ENCODE measurements at regions not wholly inside any gene's neighbourhood (a gene's known extent, or its start where the extent isn't known, plus 50 kb on each side); places are given as distances from the start of the nearest gene placed in this dataset.
"Not testable (repeated sequence)": the region's sequence is repeated elsewhere in the genome, so short reads cannot be mapped to it uniquely, and the experiment has no call there.

DNA sequence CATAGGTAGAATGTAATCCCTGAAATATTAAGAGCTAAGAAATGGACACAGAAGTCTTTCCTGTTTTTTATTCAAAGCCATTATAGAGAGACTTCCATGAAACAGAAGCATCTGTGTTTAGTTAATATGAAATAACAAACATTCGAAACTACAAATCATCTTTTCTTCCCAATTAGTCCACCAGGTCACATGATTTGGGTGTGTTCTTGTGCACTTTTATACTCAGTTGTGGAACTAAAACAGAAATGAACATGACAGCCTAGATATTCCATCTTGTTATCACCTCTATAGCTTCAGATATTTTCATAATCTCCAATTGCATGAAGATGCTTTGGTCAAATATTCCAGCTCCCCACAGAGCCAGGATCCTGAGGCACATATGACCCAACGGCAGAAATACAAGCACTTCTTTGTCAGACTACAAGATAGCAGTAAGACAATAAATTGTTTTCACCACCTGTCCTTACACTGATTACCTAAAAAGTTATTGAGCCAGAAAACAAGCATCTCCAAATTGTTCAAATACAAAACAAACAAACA, 116.8 kb upstream of the BEND6 start:
- DNase-seq: no peak

- no peak for DNase-seq
Measured at GRCh38 chr6:56837322-56837894, 117.5 kb upstream of the BEND6 start.

- no peak for DNase-seq
Measured at GRCh38 chr6:56835612-56836011, 119.3 kb upstream of the BEND6 start.

DNA sequence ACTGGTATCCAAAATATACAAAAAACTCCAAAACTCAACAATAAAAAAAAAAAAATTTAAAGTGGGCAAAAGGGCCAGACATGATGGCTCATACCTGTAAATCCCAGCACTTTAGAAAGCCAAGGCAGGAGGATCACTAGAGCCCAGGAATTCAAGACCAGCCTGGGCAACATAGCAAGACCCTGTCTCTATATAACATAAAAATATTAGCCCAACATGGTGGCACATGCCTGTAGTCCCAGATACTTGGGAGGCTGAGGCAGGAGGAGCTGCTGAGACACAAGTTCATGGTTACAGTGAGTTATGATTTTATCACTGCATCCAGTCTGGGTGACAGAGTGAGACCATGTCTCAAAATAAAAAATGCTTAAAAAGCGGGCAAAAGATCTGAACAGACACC, 121.0 kb upstream of the BEND6 start:
- no peak for DNase-seq

DNA sequence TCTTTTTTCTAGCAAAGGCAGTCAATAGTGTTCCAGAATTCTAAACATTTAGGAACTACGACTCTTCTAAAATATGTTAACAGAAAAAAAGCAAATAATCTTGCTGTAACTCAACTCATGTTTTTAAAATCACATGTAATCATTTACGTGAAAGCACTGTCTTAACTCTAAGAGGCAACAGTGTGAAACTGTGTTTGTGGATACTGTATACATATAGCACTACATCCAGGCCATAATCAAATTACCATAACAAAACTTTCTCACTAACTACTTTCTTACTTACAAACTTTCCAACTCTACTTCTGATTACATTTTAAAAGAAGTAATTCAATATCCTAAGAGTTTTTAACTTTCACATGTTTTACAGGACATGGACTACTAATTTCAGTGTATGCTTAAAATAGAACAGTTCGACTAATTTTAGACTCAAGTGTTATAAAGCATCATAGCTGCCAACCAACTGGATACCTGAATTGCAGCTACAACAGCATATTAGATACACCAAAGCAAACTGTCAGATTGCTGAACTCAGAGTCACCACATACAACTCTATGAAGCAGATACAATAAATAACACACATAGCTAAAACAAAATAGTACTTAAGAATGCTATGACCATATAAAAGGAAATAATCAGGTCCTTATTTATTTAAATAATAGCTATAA, 121.6 kb upstream of the BEND6 start:
- no peak for DNase-seq

DNA sequence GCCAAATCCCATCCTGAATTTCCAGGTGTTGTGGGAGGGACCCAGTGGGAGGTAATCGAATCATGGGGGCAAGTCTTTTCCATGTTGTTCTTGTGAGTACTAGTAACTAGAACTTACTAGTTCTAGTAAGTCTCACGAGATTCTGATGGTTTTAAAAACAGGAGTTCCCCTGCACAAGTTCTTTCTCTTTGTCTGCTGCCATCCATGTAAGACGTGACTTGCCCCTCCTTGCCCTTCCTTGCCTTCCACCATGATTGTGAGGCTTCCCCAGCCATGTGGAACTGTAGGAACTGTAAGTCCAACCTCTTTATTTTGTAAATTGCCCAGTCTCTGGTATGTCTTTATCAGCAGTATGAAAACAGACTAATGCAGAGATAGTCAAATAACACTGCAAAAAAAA, 122.7 kb upstream of the BEND6 start:
- no peak for DNase-seq

DNA sequence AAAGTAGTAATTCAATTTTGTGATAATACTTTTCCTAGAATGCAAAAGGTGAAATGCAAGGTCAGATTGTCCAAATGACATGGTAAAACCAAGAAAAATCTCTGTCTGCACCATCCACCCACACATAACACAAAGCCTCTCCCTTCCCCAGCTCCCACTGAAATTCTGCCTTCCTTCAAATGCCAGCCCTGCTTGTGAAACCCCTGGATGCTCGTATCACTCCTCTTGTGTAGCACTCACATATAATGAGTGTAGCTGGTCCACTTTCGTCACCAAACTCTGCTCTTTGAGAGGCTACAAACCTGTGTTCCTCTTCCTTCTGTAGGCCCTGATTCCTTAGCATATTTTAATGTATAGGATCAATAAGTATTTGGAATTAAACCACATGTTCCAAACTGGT, 123.6 kb upstream of the BEND6 start:
- no peak for DNase-seq

DNA sequence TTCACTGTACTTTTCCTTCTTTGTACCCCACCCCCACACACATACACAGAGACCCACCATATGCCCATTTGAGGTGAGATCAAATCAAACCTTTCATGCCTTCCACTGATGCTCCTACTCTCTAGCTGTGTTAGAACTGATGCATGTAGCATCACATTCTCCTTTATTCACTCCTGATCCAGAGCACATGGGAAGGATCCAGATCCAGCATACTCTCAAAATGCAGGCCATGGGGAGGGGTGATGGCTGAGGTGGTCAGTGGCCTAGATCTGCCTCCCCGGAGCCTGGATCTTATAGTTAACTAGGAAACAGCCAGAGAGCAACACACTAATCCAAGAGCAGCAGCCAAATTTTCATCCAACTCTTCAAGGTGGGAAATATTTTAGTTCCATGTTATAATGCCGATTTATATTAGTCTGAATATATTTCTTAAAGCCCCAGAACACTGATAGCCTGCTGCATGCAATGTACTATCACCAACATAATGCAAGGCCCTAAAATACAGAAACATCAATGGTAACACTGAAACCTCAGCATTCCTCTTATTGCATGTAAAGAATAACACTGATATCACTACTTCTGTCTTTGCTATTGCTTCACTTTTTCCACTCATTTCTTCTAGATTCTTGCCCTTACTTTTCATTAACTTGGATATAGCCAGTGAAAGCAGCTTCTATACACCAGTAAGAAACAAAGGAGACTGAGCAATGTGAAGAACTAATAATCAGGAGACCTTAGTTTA, 126.8 kb upstream of the BEND6 start:
- DNase-seq: no peak

DNA sequence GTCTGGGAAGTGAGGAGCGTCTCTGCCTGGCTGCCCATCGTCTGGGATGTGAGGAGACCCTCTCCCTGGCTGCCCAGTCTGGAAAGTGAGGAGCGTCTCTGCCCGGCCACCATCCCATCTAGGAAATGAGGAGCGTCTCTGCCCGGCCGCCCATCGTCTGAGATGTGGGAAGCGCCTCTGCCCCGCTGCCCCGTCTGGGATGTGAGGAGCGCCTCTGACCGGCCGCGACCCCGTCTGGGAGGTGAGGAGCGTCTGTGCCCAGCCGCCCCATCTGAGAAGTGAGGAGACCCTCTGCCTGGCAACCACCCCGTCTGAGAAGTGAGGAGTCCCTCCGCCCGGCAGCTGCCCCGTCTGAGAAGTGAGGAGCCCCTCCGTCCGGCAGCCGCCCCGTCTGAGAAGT, 130.5 kb upstream of the BEND6 start:
- not testable (repeated sequence) for DNase-seq

DNA sequence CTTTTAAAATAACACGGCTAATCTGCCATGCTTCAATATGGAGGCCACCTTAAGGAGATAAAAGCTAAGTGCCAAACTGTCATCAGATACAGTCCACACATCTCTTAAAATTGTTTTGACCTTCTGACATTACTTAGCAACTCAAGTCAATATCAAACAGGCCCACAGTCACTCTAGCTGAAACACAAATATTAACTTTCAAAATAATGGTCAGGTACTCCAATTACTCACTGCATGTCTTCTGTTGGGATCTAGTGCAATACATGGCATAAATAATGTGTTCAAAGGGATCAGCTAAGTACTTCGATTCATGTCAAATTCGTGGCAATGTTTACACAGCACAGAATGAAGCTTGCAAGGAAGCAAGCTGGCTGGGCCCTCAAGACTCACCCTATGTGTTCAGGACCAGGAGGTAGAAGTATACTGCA, 133.9 kb upstream of the BEND6 start:
- DNase-seq: no peak

DNA sequence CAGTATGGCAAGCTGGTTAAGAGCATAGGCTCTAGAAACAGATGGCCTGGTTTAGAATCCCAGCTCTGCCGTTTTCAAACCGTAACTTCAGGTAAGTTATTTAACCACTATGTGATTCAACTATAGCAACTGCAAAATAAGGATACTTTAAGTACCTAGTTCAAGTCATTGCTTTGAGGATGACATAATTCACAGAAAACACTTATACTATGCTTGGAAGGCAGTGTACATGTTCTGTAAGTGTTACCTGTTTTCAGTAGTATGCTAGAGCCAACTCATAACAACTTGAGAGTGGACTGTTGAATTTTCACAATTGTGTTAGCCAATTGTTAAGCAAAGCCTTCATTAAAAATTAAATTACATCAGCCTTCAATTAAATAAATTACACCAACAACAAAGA, 134.8 kb upstream of the BEND6 start:
- no peak for DNase-seq

GRCh38 chr6:56819604-56820003, 135.3 kb upstream of the BEND6 start:
- no peak for DNase-seq

GRCh38 chr6:56816370-56816769, 138.5 kb upstream of the BEND6 start:
- no peak for DNase-seq

GRCh38 chr6:56815436-56815835, 139.5 kb upstream of the BEND6 start:
- DNase-seq: no peak

GRCh38 chr6:56814802-56815201, 140.1 kb upstream of the BEND6 start:
- DNase-seq: no peak

DNA sequence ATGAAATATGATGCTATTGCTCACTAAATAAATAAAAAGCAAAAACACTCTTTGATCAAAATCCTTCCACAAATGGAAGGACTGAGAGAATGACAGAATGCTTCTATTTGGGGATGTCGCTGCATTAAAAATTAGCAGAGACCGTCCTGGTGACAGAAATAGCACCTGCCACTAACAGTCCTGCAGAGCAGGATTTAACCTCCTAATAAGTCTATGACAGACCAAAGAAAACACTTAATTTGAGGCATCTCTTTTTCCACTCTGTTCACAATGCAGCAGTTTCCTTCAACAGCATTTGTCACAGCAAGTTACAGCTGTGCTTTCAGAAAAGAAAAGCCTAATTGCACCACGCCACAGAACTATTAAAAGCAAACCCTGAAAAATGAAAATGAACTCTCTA, 140.6 kb upstream of the BEND6 start:
- no peak for DNase-seq

GRCh38 chr6:56812851-56813250, 142.1 kb upstream of the BEND6 start:
- not testable (repeated sequence) for DNase-seq

GRCh38 chr6:56808871-56809359, 146.0 kb upstream of the BEND6 start:
- no peak for DNase-seq

- DNase-seq: no peak
Measured at GRCh38 chr6:56807989-56808337, 146.9 kb upstream of the BEND6 start.

DNA sequence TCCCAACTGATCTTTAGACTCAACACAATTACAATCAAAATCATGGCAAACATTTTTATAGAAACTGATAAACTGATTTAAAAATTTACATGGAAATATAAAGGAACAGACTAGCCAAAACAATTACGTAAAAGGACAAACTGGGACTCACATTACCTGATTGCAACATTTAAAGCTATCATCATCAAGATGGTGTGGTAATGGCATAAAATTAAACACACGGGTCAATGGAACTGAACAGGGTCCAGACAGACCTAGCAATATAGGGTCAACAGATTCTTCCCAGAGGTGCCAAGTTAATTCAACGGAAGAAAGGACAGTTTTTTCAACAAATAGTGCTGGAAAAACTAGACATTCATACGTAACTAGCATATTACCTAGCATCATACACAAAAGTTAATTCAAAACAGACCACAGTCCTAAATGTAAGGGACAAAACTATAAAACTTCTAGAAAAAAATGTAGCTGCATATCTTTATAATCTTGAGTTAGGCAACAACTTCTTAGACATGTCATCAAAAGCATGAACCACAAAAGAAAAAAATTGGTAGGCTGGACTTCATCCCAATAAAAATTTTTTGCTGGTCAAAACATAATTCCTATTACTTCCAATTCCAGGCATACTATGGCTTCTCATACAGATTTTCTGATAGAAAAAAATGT, 147.4 kb upstream of the BEND6 start:
- DNase-seq: no peak

DNA sequence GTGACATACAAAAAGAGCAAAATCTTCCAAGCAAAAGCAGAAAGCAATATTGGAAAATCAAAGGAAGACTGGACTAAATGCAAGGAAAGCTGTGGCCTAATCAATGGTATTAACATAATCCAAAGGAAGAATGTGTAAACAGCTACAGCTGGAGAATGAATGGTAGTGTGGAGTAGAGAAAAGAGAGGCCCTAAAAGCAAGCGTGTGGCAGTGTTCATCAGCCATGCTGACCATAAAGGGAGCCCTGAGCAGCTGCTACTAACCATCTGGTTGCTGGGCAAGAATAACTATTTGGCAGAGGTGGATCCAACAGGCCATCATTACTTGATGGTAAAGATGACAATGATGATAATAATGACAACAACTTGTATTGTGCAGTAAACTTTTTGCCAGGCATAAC, 148.5 kb upstream of the BEND6 start:
- no peak for DNase-seq

DNA sequence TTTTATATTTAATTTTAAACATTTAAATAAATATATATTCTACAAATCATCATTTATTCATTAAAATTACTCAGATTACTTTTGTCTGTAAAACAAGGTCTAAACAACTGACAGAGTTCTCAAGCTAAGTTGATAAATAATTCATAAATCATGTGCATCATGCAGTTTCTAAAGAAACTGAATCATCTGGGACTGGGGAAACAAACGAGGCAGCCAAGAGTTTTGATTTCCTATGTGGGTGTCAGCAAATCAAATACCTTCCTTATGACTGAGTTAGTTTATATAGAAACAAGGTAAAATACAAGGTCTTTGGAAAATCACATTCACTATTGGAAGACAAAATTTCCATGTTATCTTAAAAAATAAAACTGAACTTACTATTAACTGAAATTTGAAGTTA, 149.9 kb upstream of the BEND6 start:
- DNase-seq: no peak

GRCh38 chr6:56803594-56803993, 151.3 kb upstream of the BEND6 start:
- no peak for DNase-seq

DNA sequence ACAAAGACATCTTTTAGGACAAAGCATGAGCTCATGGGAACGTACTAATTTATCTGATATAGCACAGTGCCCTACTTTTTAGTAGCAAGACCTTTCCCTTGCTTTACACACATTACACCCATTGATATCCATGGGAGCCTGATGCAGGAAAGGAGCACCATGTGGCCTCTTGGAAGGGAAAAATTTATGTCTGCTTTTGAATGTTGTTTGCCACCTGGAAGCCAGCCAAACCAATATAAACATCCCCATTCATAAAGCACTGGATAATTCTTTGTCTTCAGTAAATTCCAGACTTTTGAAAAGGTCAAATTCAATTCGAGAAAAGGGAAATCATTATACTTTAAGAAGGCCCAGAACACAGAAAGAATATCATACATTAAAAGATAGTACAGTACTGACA, 152.3 kb upstream of the BEND6 start:
- DNase-seq: no peak

Measured in CD4-positive, alpha-beta T cell treated with Interleukin-12 subunit alpha and Interleukin-12 subunit beta, for 1 hour (primary cell).